KOPT-K1 (cell line): ENCODE measurements at regions not wholly inside any gene's neighbourhood (a gene's known extent, or its start where the extent isn't known, plus 50 kb on each side); places are given as distances from the start of the nearest gene placed in this dataset.

Experiments
- H3K27ac ChIP-seq: fragments of 200-600 bp; sonication (generic); 2 replicates; pipeline ENCODE4 v1.5.1; 2016; ENCODE audit warnings: antibody characterized with exemption, mild to moderate bottlenecking, low read depth, low read length; ENCODE audit not compliant: poor library complexity, severe bottlenecking
- H3K36me3 ChIP-seq: fragments of 200-600 bp; sonication (generic); 2 replicates; pipeline ENCODE4 v1.5.1; 2017; ENCODE audit warnings: antibody characterized with exemption, mild to moderate bottlenecking, low read length, moderate library complexity; ENCODE audit not compliant: insufficient read depth
- H3K9me3 ChIP-seq: fragments of 200-600 bp; sonication (generic); 2 replicates; pipeline ENCODE4 v1.5.1; 2017; ENCODE audit warnings: antibody characterized with exemption, low read length, mild to moderate bottlenecking; ENCODE audit not compliant: insufficient read depth, poor library complexity, severe bottlenecking

DNA sequence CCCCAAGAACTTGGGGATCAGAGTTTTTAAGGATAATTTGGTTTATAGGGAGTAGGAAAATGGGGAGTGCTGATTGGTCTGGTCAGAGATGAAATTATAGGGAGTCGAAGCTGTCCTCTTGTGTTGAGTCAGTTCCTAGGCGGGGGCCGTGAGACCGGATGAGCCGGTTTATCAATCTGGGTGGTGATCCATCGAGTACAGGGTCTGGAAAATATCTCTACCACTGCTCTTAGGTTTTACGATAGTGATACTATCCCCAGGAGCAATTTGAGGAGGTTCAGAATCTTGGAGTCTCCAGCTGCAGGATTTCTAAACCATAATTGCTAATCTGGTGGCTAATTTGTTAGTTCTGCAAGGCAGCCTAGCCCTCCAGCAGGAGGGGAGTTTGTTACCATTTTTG lies 403.4 kb downstream of the CDH11 start:
- Histone ChIP-seq H3K36me3 (no peaks in the 10 kb centered on the region), H3K27ac (no peak overlapping the region), H3K9me3 (no peaks in the 10 kb centered on the region)

DNA sequence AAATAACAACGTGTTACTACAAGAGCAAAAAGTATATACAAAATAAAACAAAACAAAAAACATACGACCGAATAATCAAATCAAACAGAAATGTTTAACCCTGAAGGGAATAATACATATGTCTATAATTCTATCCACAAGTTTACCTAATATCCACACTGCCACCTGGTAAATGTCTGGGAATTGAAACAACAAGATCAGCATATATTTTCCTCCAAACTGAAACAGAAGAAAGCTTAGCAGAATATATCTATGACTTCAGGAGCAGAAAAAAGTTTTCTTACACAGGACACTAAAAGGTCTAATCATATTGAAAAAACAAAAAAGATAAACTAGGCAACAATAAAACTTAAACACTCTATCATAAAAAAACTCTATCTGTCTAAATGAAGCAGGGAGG lies 404.0 kb downstream of the CDH11 start:
- H3K36me3 ChIP-seq: no peaks in the 10 kb centered on the region
- no peaks in the 10 kb centered on the region for H3K9me3 ChIP-seq
- no peak overlapping the region for H3K27ac ChIP-seq

DNA sequence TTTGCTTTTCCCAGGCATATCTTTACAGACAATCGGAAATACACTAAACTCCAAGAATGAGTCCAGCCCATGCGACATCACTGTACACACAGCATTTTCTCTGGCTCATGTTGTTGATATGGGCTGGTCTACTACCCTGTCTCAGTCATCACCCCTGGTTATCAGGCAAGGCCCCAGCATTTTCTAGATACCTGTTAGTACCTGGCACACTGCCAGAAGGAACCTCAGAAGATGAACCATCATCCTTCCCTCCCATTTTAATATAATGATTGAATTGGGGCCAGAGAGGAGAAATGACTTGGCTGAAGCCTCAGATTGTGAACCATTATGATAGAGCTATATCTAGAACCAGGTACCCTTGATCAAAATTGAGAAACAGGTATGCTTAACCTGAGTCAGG lies 406.2 kb downstream of the CDH11 start:
- H3K27ac ChIP-seq: no peak overlapping the region

DNA sequence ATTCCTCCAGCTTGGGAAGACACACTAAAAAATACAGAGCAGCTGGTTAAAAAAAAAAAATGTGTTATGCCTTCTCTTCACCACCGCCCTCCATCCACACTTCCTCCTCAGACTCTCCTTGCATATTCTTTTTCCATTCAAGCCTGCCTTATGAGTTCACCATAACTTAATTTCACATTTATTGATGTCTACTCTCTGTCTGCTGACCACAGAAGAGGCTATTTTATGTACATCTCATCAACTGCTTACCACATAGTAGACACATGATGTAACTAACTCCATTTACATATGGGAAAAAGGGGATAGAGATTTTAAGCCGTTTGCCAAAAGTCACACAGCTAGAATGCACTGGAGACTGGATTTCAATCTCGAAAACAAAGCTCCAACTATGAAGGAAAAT lies 409.8 kb downstream of the CDH11 start:
- Histone ChIP-seq H3K36me3 (no peaks in the 10 kb centered on the region), H3K9me3 (no peaks in the 10 kb centered on the region), H3K27ac (no peak overlapping the region)

More for the DNA sequence above, 406.2 kb downstream of the CDH11 start:
- no peaks in the 10 kb centered on the region for H3K9me3 ChIP-seq
- H3K36me3 ChIP-seq: no peaks in the 10 kb centered on the region

DNA sequence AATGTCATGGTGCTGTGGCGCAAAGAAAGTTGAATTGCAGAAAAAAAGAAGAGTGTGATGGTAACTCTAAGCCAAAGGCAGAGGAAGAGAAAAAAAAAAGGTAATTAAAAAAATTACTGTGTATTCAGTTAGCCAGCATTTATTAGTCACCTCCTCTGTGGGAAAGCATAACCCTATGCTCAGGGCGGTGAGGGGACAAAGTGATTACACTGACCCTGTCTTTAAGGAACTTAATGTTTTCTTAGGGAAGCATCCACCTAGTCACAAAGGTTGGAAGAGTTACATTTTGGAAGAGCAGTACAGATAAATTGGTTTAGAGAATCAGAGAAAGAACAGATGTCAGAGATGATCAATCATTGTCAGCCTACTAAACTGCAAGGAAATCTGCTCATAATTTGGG lies 410.3 kb downstream of the CDH11 start:
- H3K27ac ChIP-seq: no peak overlapping the region
- H3K36me3 ChIP-seq: no peaks in the 10 kb centered on the region

DNA sequence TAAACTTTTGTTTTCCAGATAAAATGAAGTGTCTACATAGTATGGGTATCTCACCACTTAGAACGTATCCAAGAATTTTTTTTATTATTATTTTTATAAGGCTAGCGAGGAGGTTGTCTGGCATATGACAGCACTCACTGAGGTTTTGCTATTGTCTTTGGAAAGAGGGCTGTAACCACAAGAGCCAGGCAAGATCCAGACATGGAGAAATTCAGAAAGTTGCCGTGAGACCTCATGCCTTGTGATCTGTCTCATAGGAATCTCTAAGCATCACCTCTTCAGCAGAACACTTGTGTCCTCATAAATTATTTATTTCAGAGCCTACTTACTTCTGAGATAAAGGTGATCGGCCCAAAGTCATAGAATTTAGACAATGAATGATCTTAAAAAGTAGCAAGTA lies 410.8 kb downstream of the CDH11 start:
- H3K36me3 ChIP-seq: no peaks in the 10 kb centered on the region
- no peak overlapping the region for H3K27ac ChIP-seq
- H3K9me3 ChIP-seq: no peaks in the 10 kb centered on the region

More for the DNA sequence above, 410.3 kb downstream of the CDH11 start:
- no peaks in the 10 kb centered on the region for H3K9me3 ChIP-seq

DNA sequence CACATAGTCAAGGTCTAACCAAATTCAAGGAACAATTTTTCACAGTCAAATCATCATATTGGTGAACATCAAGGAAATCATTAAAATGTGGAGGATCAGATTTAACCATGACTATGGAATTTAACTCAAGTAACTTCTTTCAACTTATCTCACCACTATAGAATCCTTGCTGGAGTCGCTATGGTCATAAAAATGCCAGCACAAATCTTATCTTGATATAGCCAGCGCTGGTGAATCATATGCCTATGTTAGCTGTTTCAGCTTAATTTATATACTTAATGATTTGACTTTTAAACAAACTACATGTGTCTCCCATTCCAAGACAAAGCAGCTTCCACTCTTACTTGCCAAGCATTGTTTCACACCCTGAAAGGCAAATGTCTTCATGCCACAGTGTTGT lies 416.4 kb downstream of the CDH11 start:
- Histone ChIP-seq H3K36me3 (no peaks in the 10 kb centered on the region), H3K27ac (no peak overlapping the region), H3K9me3 (no peaks in the 10 kb centered on the region)

DNA sequence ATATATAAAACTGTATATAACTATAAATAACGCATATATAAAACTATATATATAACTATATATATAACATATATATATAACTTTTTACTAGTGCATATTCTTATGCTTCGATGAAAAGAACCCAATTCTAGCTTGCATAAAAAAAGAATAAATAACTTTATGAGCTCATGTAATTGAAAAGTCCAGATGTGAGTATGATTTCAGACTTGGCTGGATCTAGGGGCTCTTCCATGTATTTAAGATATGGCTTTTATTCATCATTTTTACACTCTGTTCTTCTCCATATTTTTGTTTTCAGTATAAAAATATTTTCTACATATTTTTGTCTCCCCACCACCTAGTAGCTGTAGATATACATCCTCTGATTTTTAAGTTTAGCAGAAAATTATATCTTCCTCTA lies 417.5 kb downstream of the CDH11 start:
- no peaks in the 10 kb centered on the region for H3K36me3 ChIP-seq
- H3K27ac ChIP-seq: no peak overlapping the region

DNA sequence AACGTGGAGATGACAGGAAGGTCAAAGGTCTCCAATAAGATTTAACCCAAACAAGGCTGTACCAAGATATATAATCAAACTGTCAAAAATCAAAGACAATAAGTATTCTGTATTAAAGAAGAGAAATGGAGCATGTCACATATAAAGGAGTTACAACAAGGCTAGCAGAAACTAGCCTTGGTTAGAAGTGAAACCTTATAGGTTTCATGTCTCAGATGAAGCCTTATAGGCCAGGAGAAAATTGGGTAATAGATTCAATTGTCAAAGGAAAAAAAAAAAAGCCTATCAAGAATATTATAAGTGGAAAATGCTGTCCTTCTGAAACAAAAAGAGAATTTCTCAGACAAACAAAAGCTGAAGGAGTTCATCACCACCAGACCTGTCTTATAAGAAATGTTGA lies 419.4 kb downstream of the CDH11 start:
- H3K9me3 ChIP-seq: no peaks in the 10 kb centered on the region

More for the DNA sequence above, 417.5 kb downstream of the CDH11 start:
- no peaks in the 10 kb centered on the region for H3K9me3 ChIP-seq

DNA sequence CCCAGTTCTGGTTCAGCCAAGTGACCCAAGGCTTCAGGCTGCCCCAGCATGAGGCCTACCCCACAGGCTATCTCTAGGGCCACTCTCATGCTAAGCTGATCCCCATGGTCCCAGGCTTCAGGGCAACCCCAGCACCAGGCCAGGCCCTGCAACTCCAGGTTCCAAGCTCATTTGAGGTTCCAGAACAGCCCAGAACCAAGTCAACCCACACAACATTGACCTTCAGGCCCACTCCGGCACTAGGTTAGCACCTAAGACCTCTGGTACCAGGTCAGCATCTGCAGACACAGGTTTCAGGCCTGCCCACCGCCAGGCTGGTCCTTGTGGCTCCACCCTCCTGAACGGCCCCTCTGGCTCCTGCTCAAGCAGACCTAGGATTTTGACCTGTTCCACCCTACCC lies 421.2 kb downstream of the CDH11 start:
- H3K9me3 ChIP-seq: no peaks in the 10 kb centered on the region
- no peaks in the 10 kb centered on the region for H3K36me3 ChIP-seq
- H3K27ac ChIP-seq: no peak overlapping the region

More for the DNA sequence above, 419.4 kb downstream of the CDH11 start:
- Histone ChIP-seq H3K27ac (no peak overlapping the region), H3K36me3 (no peaks in the 10 kb centered on the region)

DNA sequence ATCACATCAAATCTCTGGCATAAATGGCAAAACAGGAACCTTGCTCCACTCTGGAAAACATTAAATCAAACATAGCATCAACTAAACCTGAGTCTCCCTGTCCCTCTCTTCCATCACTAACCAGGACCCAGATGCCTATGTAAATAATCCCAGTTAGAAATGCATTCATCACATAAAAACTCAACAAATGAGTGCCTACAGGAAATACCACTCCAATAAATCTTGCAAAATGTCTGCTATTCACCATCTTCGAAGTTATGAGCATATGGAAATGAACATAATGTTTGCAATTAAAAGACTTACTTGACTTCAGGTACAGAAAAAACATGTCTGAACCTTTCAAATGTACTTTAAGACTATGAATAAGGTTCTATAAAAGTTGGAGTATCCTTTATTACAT lies 425.0 kb downstream of the CDH11 start:
- Histone ChIP-seq H3K36me3 (no peaks in the 10 kb centered on the region), H3K27ac (no peak overlapping the region), H3K9me3 (no peaks in the 10 kb centered on the region)

DNA sequence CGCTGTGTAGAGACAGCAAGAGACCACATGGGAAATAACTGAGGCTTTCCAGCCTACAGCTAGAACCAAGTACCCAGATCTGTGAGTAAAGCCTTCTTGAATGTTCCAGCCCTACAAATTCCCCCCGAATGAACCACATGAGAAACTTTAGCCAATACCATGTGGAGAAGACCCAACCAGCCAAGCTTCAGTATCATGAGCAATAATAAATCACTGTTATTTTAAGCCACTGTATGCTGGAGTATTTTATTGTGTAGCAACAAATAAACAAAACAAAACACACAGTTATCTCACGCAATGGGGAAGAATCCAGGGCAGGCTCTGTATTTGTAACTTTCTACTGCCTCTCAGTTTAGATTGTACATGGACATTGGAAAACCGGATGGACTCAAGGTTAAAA lies 426.2 kb downstream of the CDH11 start:
- Histone ChIP-seq H3K36me3 (no peaks in the 10 kb centered on the region), H3K9me3 (no peaks in the 10 kb centered on the region), H3K27ac (no peak overlapping the region)

DNA sequence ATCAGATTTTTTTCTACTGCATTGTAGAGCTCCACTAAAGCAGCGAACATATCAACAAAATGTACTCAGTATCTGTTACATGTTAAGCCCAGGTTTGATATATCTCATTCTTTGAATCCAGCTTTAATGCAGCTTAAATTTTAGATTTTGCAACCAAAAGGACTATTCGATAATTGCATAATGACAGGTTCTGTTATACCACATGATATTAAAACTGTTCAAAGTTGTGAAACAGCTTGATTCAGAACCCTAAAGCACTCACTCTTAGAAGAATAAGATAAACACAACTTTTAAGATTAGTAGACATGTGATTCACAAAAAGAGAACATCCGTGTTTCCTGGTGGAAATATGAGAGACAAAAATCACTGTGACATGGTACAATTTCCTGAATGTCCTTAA lies 427.9 kb downstream of the CDH11 start:
- Histone ChIP-seq H3K27ac (no peak overlapping the region), H3K36me3 (no peaks in the 10 kb centered on the region), H3K9me3 (no peaks in the 10 kb centered on the region)

DNA sequence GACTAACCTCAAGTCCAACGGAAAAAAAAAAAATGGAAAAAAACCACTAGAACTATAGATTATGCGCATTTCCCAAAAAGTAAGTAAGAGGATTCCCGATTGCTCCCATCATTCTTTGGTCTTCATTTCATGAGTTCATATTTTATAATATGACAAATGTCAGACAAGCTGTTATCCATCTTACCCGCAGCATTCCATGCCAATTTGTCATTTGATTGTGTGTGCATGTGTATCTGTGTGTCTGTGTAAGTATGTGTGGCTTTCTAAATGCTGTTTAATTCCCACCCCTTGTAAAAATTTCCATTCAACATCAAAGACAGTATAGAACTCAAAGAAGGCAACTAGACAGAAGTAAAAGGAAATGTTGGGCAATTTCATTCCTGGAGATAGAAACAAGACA lies 434.1 kb downstream of the CDH11 start:
- Histone ChIP-seq H3K36me3 (no peaks in the 10 kb centered on the region), H3K9me3 (no peaks in the 10 kb centered on the region)

DNA sequence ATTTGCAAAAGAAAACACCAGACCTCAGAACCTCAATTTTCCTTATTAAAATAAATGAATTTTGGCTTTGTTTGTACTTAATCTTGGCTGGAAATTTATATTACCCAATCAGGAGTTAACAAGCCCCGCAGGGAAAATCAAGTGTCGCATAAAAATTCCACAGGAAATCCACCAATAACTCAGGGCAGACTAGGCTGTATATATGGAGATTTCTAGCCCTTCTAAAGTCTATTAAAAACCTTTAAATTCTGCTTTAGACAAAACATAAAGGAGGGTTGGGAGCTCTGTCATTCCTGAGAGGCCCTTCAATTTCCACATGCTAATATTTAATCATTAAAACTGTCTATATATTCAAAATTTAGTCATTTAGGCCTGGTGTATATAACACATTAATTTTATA lies 434.7 kb downstream of the CDH11 start:
- Histone ChIP-seq H3K9me3 (no peaks in the 10 kb centered on the region), H3K27ac (no peak overlapping the region), H3K36me3 (no peaks in the 10 kb centered on the region)

More for the DNA sequence above, 434.1 kb downstream of the CDH11 start:
- no peak overlapping the region for H3K27ac ChIP-seq

DNA sequence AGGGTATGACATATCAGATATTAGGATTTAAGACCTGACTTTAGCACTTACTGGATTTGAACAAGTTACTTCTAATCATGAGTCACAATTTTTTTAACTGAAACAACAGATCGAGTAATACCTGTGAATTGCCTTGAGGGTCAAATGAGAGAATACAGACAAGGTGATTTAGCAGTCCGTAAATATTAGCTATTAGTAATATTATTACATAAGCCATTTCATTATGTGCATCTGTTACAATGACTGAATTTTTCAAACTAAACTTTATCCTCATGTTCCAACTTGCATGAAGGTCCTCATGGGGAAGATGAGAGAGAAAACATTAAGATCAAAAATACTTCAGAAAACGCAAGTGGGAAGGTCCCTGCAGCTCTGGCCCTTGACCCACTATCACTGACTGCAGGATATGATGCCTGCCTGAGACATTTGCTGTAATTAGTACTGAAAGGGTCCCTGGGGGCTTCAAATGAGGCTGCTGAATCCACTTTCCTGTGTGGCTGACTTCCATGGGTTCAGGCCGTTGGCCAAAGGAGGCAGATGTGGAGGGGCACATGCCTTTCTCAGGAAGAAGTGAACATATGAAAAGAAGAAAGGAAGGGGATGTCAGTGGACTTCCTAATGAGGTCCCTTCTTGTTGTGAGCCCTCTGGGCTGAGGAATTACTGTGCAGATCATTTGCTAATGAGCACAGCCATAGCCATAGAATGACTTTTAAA lies 441.7 kb downstream of the CDH11 start:
- H3K9me3 ChIP-seq: no peaks in the 10 kb centered on the region
- no peaks in the 10 kb centered on the region for H3K36me3 ChIP-seq
- H3K27ac ChIP-seq: no peak overlapping the region
